Ramos (cell line): ENCODE measurements at regions not wholly inside any gene's neighbourhood (a gene's known extent, or its start where the extent isn't known, plus 50 kb on each side); places are given as distances from the start of the nearest gene placed in this dataset.
"Not testable (repeated sequence)": the region's sequence is repeated elsewhere in the genome, so short reads cannot be mapped to it uniquely, and the experiment has no call there.

ENCODE experiments used
- in situ Hi-C: fragments of 300-500 bp; cut with MboI; formaldehyde crosslinking; loops from one replicate; pipeline ENCODE4 v1.14.3; 2022; ENCODE audit warnings: low sequenced_read_pairs; ENCODE audit not compliant: unreplicated experiment

GRCh38 chr6:51049288-51049982 lies 230.8 kb downstream of the TFAP2B start:
- in situ Hi-C loops = no loop called here

- in situ Hi-C loops = no loop called here
Measured at GRCh38 chr6:51049983-51050877, 231.6 kb downstream of the TFAP2B start.

- in situ Hi-C loops = not testable (repeated sequence)
Measured at GRCh38 chr6:51052716-51053115, 234.0 kb downstream of the TFAP2B start.

GRCh38 chr6:51055316-51055715 lies 236.6 kb downstream of the TFAP2B start:
- in situ Hi-C loops = not testable (repeated sequence)

GRCh38 chr6:51057296-51057695 lies 238.6 kb downstream of the TFAP2B start:
- in situ Hi-C loops = no loop called here

GRCh38 chr6:51060262-51060762 lies 241.6 kb downstream of the TFAP2B start:
- in situ Hi-C loops = no loop called here

GRCh38 chr6:51062166-51062722 lies 243.6 kb downstream of the TFAP2B start:
- in situ Hi-C loops = no loop called here

- in situ Hi-C loops = no loop called here
Measured at GRCh38 chr6:51077821-51078518, 259.3 kb downstream of the TFAP2B start.

- in situ Hi-C loops = no loop called here
Measured at GRCh38 chr6:51090343-51090742, 271.7 kb downstream of the TFAP2B start.

GRCh38 chr6:51093871-51094270 lies 275.2 kb downstream of the TFAP2B start:
- in situ Hi-C loops = no loop called here

- in situ Hi-C loops = no loop called here
Measured at GRCh38 chr6:51094271-51094670, 275.6 kb downstream of the TFAP2B start.

- in situ Hi-C loops = no loop called here
Measured at GRCh38 chr6:51098246-51098645, 279.6 kb downstream of the TFAP2B start.

- in situ Hi-C loops = no loop called here
Measured at GRCh38 chr6:51098791-51099190, 280.1 kb downstream of the TFAP2B start.

GRCh38 chr6:51099201-51099600 lies 280.5 kb downstream of the TFAP2B start:
- in situ Hi-C loops = no loop called here

GRCh38 chr6:51105357-51105756 lies 286.7 kb downstream of the TFAP2B start:
- in situ Hi-C loops = no loop called here

GRCh38 chr6:51107769-51108203 lies 289.1 kb downstream of the TFAP2B start:
- in situ Hi-C loops = no loop called here

GRCh38 chr6:51108563-51109234 lies 290.0 kb downstream of the TFAP2B start:
- in situ Hi-C loops = no loop called here

- in situ Hi-C loops = no loop called here
Measured at GRCh38 chr6:51112731-51113130, 294.1 kb downstream of the TFAP2B start.

- in situ Hi-C loops = no loop called here
Measured at GRCh38 chr6:51116723-51117122, 298.1 kb downstream of the TFAP2B start.

- in situ Hi-C loops = no loop called here
Measured at GRCh38 chr6:51118792-51119191, 300.1 kb downstream of the TFAP2B start.
